HEK293T (cell line): ENCODE measurements at regions not wholly inside any gene's neighbourhood (a gene's known extent, or its start where the extent isn't known, plus 50 kb on each side); places are given as distances from the start of the nearest gene placed in this dataset.

Source experiments
- BHLHE40 ChIP-seq: fragments of 450-650 bp; IDR thresholded peaks from 2 replicates; pipeline ENCODE4 v1.6.1; 2016; ENCODE audit warnings: mild to moderate bottlenecking, moderate library complexity, borderline replicate concordance
- ELF4 ChIP-seq: fragments of 450-650 bp; IDR thresholded peaks from 2 replicates; pipeline ENCODE4 v1.6.1; 2017; ENCODE audit warnings: antibody characterized with exemption
- FOXA1 ChIP-seq: fragments of 450-650 bp; IDR thresholded peaks from 2 replicates; pipeline ENCODE4 v1.6.1; 2016; ENCODE audit warnings: mild to moderate bottlenecking
- FOXK2 ChIP-seq: fragments of 450-650 bp; IDR thresholded peaks from 2 replicates; pipeline ENCODE4 v1.6.1; 2016; ENCODE audit warnings: mild to moderate bottlenecking
- HDGF ChIP-seq: fragments of 450-650 bp; IDR thresholded peaks from 2 replicates; pipeline ENCODE4 v1.6.1; 2017; ENCODE audit warnings: antibody characterized with exemption, borderline replicate concordance
- L3MBTL2 ChIP-seq: fragments of 450-650 bp; conservative IDR thresholded peaks from 2 replicates; pipeline ENCODE4 v1.6.1; 2016; ENCODE audit warnings: mild to moderate bottlenecking
- NFRKB ChIP-seq: fragments of 450-650 bp; IDR thresholded peaks from 2 replicates; pipeline ENCODE4 v1.6.1; 2016; ENCODE audit warnings: mild to moderate bottlenecking, moderate library complexity
- SP1 ChIP-seq: fragments of 450-650 bp; IDR thresholded peaks from 2 replicates; pipeline ENCODE4 v1.6.1; 2017
- TARDBP ChIP-seq: fragments of 450-650 bp; IDR thresholded peaks from 2 replicates; pipeline ENCODE4 v1.6.1; 2016
- ZNF384 ChIP-seq: fragments of 450-650 bp; IDR thresholded peaks from 2 replicates; pipeline ENCODE4 v1.6.1; 2016
- TF ChIP-seq, protein P1 (sequence below): fragments of 450-650 bp; IDR thresholded peaks from 2 replicates; pipeline ENCODE4 v1.6.1; 2016

- no peak for TF ChIP-seq ZNF384
- TF ChIP-seq NFRKB = no peak
- no peak for TF ChIP-seq ELF4
- no peak for TF ChIP-seq TARDBP
- no peak for TF ChIP-seq HDGF
- no peak for TF ChIP-seq FOXK2
- no peak for TF ChIP-seq SP1
- no peak for TF ChIP-seq FOXA1
- TF ChIP-seq, protein P1, sequence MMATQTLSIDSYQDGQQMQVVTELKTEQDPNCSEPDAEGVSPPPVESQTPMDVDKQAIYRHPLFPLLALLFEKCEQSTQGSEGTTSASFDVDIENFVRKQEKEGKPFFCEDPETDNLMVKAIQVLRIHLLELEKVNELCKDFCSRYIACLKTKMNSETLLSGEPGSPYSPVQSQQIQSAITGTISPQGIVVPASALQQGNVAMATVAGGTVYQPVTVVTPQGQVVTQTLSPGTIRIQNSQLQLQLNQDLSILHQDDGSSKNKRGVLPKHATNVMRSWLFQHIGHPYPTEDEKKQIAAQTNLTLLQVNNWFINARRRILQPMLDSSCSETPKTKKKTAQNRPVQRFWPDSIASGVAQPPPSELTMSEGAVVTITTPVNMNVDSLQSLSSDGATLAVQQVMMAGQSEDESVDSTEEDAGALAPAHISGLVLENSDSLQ = no peak
- TF ChIP-seq L3MBTL2 = no peak
- TF ChIP-seq BHLHE40 = no peak
Measured at GRCh38 chr17:15133143-15133542, 132.0 kb downstream of the PMP22 start.
